ENCODE measurements at regions not wholly inside any gene's neighbourhood (a gene's known extent, or its start where the extent isn't known, plus 50 kb on each side); places are given as distances from the start of the nearest gene placed in this dataset.

GRCh38 chrX:116873671-116874070 is 410.9 kb upstream of the CT83 start:
- Histone ChIP-seq H3K4ac (replicated peaks; ENCODE audit: insufficient read length, low read depth, low read length) (no peak overlapping the region), H3K56ac (replicated peaks; ENCODE audit: insufficient read length, low read depth, low read length) (no peak overlapping the region), H3K9ac (replicated peaks in 1 of 4; ENCODE audit: extremely low read depth in 1 of 4, low read depth in 3 of 4, low read length in 3 of 4) (no peak overlapping the region), H3K23me2 (ENCODE audit: low read depth, low read length) (no peaks in the 10 kb centered on the region), H2BK12ac (ENCODE audit: low read depth, low read length) (no peak overlapping the region), H4K8ac (ENCODE audit: extremely low read depth, insufficient read depth, low read length) (no peak overlapping the region), H2BK5ac (ENCODE audit: low read depth, low read length) (no peak overlapping the region), H3K79me2 (ENCODE audit: control insufficient read depth in 1 of 2, insufficient read depth in 2 of 2, low read length in 2 of 2) (no peaks in the 10 kb centered on the region), H2BK15ac (ENCODE audit: low read length) (no peak overlapping the region), H3K14ac (ENCODE audit: insufficient read length) (no peak overlapping the region), H4K91ac (replicated peaks; ENCODE audit: insufficient read length, low read length) (no peak overlapping the region), H4K20me1 (replicated peaks in 1 of 2; ENCODE audit: control insufficient read depth in 1 of 2, insufficient read depth in 2 of 2, low read length in 2 of 2) (no peaks in the 10 kb centered on the region), H3K9me3 (ENCODE audit: insufficient read depth in 2 of 2, low read depth in 1 of 2, low read length in 1 of 2) (no peaks in the 10 kb centered on the region), H3K18ac (ENCODE audit: extremely low read depth, low read length) (no peak overlapping the region), H3K36me3 (ENCODE audit: control insufficient read depth in 2 of 4, insufficient read depth in 4 of 4, low read length in 3 of 4) (no peaks in the 10 kb centered on the region), H3K79me1 (ENCODE audit: low read depth, low read length) (no peaks in the 10 kb centered on the region), H3K4me1 (replicated peaks in 1 of 4; ENCODE audit: control insufficient read depth in 3 of 4, insufficient read depth in 4 of 4, low read length in 3 of 4) (no peaks in the 10 kb centered on the region), H3K4me3 (ENCODE audit: extremely low read depth in 1 of 4, insufficient read depth in 2 of 4, low read depth in 3 of 4, low read length in 4 of 4) (no peak overlapping the region), H3K4me2 (ENCODE audit: insufficient read depth in 1 of 2, low read depth in 2 of 2, low read length in 2 of 2) (no peak overlapping the region), H3K27me3 (replicated peaks in 1 of 4; ENCODE audit: control insufficient read depth in 3 of 4, extremely low read depth in 1 of 4, insufficient read depth in 3 of 4, low read length in 3 of 4) (no peaks in the 10 kb centered on the region), H3K27ac (ENCODE audit: low read depth, low read length) (no peak overlapping the region), H2BK20ac (ENCODE audit: low read length) (no peak overlapping the region), H4K5ac (ENCODE audit: insufficient read length, low read depth, low read length) (no peak overlapping the region), H2AK5ac (ENCODE audit: low read depth, low read length) (no peak overlapping the region), H2AFZ (ENCODE audit: low read length) (no peak overlapping the region), H2BK120ac (replicated peaks; ENCODE audit: low read depth, low read length) (no peak overlapping the region), H3K23ac (ENCODE audit: insufficient read length) (no peak overlapping the region)
- 94% methylated on average over 3 of the region's 3 CpGs; no CpG with 5 or more reads in 1 of the 2 experiments for WGBS, 2 experiments (ENCODE audit: extremely low coverage in 1 of 2, insufficient coverage in 1 of 2, insufficient read length in 1 of 2, insufficient replicate concordance in 2 of 2, low coverage in 1 of 2, low lambda C conversion rate in 2 of 2, missing lambda C conversion rate in 1 of 2)
- POLR2A ChIA-PET (ENCODE audit: partially characterized antibody) = no interaction called here
- FAIRE-seq (no peak), DNase-seq (ENCODE audit: low read depth in 1 of 2, low spot score in 2 of 2) (no peak)
- CTCF ChIA-PET (ENCODE audit: partially characterized antibody) = no interaction called here
- TF ChIP-seq SIX5 (IDR thresholded peaks at IDR 0.05; ENCODE audit: low read depth, low read length) (no peak), MAFK (IDR thresholded peaks at IDR 0.05; ENCODE audit: low read depth, low read length) (no peak), RBBP5 (IDR thresholded peaks at IDR 0.05; ENCODE audit: borderline replicate concordance, low read depth, low read length) (no peak), ATF3 (IDR thresholded peaks at IDR 0.05; ENCODE audit: insufficient read depth, low read depth, low read length) (no peak), EP300 (IDR thresholded peaks at IDR 0.05; ENCODE audit: borderline replicate concordance in 1 of 2, low read depth in 2 of 2, low read length in 2 of 2) (no peak), POU5F1 (IDR thresholded peaks at IDR 0.05; ENCODE audit: low read depth, low read length) (no peak), GTF2F1 (IDR thresholded peaks at IDR 0.05; ENCODE audit: borderline replicate concordance, low read depth, low read length) (no peak), SIRT6 (IDR thresholded peaks at IDR 0.05; ENCODE audit: low read length) (no peak), TCF12 (IDR thresholded peaks at IDR 0.05; ENCODE audit: low read depth, low read length) (no peak), EGR1 (IDR thresholded peaks at IDR 0.05; ENCODE audit: borderline replicate concordance, low read depth, low read length) (no peak), ZNF274 (IDR thresholded peaks at IDR 0.05; ENCODE audit: borderline replicate concordance, extremely low read depth, low read length) (no peak), EZH2 (IDR thresholded peaks at IDR 0.05; ENCODE audit: low read depth, low read length, severe bottlenecking) (no peak), CBX5 (IDR thresholded peaks at IDR 0.05; ENCODE audit: low read depth, low read length) (no peak), KDM5A (IDR thresholded peaks at IDR 0.05; ENCODE audit: low read length) (no peak), MAX (IDR thresholded peaks at IDR 0.05) (no peak)

Data from H1 (cell line).